Adrenal gland (tissue), 5 donors: ENCODE measurements at regions not wholly inside any gene's neighbourhood (a gene's known extent, or its start where the extent isn't known, plus 50 kb on each side); places are given as distances from the start of the nearest gene placed in this dataset.

Source experiments
- POLR2A ChIP-seq, 2 donors: fragments of 450-650 bp; IDR thresholded peaks; one replicate each; pipeline ENCODE4 v1.6.1; 2017; ENCODE audit warnings: antibody characterized with exemption in 2 of 2, mild to moderate bottlenecking in 2 of 2, moderate library complexity in 1 of 2
- TF ChIP-seq, protein P1 (sequence below), 6 experiments: fragments of 450-650 bp in 4 of 6; fragments of 200-600 bp in 2 of 6; sonication (generic) in 1 of 6; IDR thresholded peaks; 1 replicate in 5 of 6; 2 replicates in 1 of 6; pipeline versions ENCODE4 v1.5.1 to v1.8.0; 2016 to 2021; ENCODE audit warnings: antibody characterized with exemption in 6 of 6, mild to moderate bottlenecking in 2 of 6, moderate library complexity in 1 of 6
- donor health status: DM: no; HTN: no; CAD: no.

DNA sequence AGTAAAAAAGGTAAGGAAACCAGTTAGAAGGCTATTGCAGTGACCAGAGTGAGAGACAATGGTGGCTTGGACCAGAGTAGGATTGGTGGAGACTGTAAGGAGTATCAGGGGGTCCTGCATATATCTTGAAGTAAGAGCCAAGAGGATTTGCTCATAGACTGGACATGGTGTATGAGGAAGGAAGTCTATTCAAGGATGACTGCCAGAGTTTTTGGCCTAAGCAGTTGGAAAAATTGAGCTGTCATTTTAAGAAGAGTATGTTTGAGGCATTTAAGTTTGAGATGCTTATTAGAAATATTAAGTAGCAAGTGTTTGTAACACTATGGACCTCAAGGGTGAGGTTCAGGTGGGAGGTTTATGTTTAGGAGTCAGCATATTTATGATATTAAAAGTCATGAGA is 596.6 kb downstream of the METTL15 start:
- TF ChIP-seq, protein P1, sequence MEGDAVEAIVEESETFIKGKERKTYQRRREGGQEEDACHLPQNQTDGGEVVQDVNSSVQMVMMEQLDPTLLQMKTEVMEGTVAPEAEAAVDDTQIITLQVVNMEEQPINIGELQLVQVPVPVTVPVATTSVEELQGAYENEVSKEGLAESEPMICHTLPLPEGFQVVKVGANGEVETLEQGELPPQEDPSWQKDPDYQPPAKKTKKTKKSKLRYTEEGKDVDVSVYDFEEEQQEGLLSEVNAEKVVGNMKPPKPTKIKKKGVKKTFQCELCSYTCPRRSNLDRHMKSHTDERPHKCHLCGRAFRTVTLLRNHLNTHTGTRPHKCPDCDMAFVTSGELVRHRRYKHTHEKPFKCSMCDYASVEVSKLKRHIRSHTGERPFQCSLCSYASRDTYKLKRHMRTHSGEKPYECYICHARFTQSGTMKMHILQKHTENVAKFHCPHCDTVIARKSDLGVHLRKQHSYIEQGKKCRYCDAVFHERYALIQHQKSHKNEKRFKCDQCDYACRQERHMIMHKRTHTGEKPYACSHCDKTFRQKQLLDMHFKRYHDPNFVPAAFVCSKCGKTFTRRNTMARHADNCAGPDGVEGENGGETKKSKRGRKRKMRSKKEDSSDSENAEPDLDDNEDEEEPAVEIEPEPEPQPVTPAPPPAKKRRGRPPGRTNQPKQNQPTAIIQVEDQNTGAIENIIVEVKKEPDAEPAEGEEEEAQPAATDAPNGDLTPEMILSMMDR (IDR thresholded peaks at IDR 0.05), result no peak
- TF ChIP-seq POLR2A (IDR thresholded peaks at IDR 0.05), result no peak
